Gastroesophageal sphincter (tissue), 4 donors: ENCODE measurements at regions not wholly inside any gene's neighbourhood (a gene's known extent, or its start where the extent isn't known, plus 50 kb on each side); places are given as distances from the start of the nearest gene placed in this dataset.
"Not testable (repeated sequence)": the region's sequence is repeated elsewhere in the genome, so short reads cannot be mapped to it uniquely, and the experiment has no call there.

Source experiments
- ATAC-seq: fragments of 150-250 bp; one replicate; pipeline ENCODE4 v1.9.1; 2016; ENCODE audit warnings: mild to moderate bottlenecking, moderate library complexity
- H3K27ac ChIP-seq, 4 donors: fragments of 200-600 bp; sonication (generic) in 3 of 4; 1 replicate in 3 of 4; 2 replicates in 1 of 4; pipeline ENCODE4 v1.5.1; 2016 to 2019
- H3K27me3 ChIP-seq: fragments of 200-600 bp; sonication (generic); one replicate; pipeline ENCODE4 v1.5.1; 2019
- H3K36me3 ChIP-seq, 2 donors: fragments of 200-600 bp; sonication (generic); one replicate each; pipeline ENCODE4 v1.5.1; 2019; ENCODE audit warnings: control low read depth in 1 of 2
- H3K4me1 ChIP-seq, 3 donors: fragments of 200-600 bp; sonication (generic); 1 replicate in 2 of 3; 2 replicates in 1 of 3; pipeline ENCODE4 v1.5.1; 2016 to 2019; ENCODE audit warnings: control low read depth in 2 of 3
- H3K4me3 ChIP-seq, 2 donors: fragments of 200-600 bp; sonication (generic); one replicate each; pipeline ENCODE4 v1.5.1; 2019; ENCODE audit warnings: mild to moderate bottlenecking in 1 of 2, moderate library complexity in 1 of 2
- H3K9me3 ChIP-seq, 3 donors: fragments of 200-600 bp; sonication (generic); one replicate each; pipeline ENCODE4 v1.5.1; 2017 to 2019; ENCODE audit warnings: control low read depth in 2 of 3
- EP300 ChIP-seq: sonication (generic); formaldehyde crosslinking; IDR thresholded peaks from one replicate; pipeline ENCODE4 v1.6.1; 2017; ENCODE audit warnings: antibody characterized with exemption, mild to moderate bottlenecking
- POLR2A ChIP-seq, 2 donors: fragments of 450-650 bp; IDR thresholded peaks; one replicate each; pipeline ENCODE4 v1.6.1; 2017; ENCODE audit warnings: antibody characterized with exemption in 2 of 2, mild to moderate bottlenecking in 2 of 2, moderate library complexity in 1 of 2
- POLR2AphosphoS5 ChIP-seq: sonication (generic); formaldehyde crosslinking; IDR thresholded peaks from one replicate; pipeline ENCODE4 v1.6.1; 2017; ENCODE audit warnings: antibody characterized with exemption
- whole genome bisulfite sequencing, 2 donors: methylation state at CpG; one replicate each; pipeline ENCODE4 v1.1.5; 2018; ENCODE audit warnings: low coverage in 1 of 2; 5-methylcytosine and 5-hydroxymethylcytosine counted together
- TF ChIP-seq, protein P1 (sequence below), 4 experiments: fragments of 200-600 bp in 2 of 4; fragments of 450-650 bp in 2 of 4; sonication (generic) in 1 of 4; IDR thresholded peaks; one replicate each; pipeline ENCODE4 v1.5.1; 2017 to 2019; ENCODE audit warnings: antibody characterized with exemption in 4 of 4, mild to moderate bottlenecking in 2 of 4, moderate library complexity in 2 of 4

DNA sequence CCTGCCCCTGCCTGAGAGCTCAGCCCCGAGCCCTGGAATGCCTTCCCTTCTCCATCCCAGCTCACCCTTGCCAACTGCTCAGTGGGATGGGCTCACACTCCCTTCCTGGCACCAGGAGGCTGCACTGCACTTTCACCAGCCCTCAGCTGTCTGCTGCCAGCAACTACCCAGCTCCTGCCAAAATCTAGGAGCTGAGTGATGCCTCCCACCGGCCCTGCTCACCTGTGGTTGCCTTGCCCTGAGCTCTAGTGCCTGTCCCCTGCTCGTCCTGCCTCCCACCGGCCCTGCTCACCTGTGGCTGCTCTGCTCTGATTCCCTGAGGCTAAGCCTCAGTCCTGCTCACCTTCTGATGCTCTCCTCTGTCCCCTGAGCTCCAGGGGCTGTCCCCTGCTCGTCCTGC, 119.8 kb downstream of the TMEM121 start:
- Histone ChIP-seq H3K36me3 (no peaks in the 10 kb centered on the region), H3K27ac (no peak overlapping the region), H3K9me3 (no peaks in the 10 kb centered on the region), H3K4me3 (no peak overlapping the region), H3K27me3 (peaks cover 4% of the 10 kb centered on the region), H3K4me1 (peaks cover 0 to 17% (median 0%) of the 10 kb centered on the region in 3 donors)
- no peak for ATAC-seq
- 0% methylated on average over 1 of the region's 5 CpGs for WGBS, 2 donors
- TF ChIP-seq, protein P1, sequence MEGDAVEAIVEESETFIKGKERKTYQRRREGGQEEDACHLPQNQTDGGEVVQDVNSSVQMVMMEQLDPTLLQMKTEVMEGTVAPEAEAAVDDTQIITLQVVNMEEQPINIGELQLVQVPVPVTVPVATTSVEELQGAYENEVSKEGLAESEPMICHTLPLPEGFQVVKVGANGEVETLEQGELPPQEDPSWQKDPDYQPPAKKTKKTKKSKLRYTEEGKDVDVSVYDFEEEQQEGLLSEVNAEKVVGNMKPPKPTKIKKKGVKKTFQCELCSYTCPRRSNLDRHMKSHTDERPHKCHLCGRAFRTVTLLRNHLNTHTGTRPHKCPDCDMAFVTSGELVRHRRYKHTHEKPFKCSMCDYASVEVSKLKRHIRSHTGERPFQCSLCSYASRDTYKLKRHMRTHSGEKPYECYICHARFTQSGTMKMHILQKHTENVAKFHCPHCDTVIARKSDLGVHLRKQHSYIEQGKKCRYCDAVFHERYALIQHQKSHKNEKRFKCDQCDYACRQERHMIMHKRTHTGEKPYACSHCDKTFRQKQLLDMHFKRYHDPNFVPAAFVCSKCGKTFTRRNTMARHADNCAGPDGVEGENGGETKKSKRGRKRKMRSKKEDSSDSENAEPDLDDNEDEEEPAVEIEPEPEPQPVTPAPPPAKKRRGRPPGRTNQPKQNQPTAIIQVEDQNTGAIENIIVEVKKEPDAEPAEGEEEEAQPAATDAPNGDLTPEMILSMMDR (IDR thresholded peaks at IDR 0.05), result no peak
- TF ChIP-seq POLR2A (IDR thresholded peaks at IDR 0.05) (no peak), EP300 (no peak), POLR2AphosphoS5 (no peak)

DNA sequence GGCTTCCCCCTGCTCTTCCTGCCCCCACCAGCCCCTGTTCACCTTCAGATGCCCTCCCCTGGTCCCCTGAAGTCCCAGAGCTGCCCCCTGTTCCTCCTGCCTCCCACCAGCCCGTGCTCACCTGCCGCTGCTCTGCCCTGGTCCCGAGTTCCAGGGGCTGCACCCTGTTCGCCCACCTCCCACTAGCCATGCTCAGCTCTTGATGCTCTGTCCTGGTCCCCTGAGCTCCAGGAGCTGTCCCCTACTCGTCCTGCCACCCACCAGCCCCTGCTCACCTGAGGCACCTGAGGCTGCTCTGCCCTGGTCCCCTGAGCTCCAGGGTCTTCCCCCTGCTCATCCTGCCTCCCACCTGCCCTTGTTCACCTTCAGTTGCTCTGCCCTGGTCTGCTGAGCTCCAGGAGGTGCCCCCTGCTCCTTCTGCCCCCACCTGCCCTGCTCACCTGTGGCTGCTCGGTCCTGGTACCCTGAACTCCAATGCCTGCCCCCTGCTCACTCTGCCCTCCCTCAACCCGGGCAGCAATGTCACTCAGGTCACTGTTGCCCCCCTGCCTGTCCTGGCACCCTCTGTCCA, 120.4 kb downstream of the TMEM121 start:
- not testable (repeated sequence) for H3K9me3 ChIP-seq, H3K27me3 ChIP-seq, H3K4me3 ChIP-seq, H3K27ac ChIP-seq, H3K36me3 ChIP-seq, ATAC-seq
- 50 to 73% methylated on average over 2 to 7 of the region's 7 CpGs for WGBS, 2 donors
- peaks cover 0 to 13% (median 0%) of the 10 kb centered on the region in 3 donors for H3K4me1 ChIP-seq

DNA sequence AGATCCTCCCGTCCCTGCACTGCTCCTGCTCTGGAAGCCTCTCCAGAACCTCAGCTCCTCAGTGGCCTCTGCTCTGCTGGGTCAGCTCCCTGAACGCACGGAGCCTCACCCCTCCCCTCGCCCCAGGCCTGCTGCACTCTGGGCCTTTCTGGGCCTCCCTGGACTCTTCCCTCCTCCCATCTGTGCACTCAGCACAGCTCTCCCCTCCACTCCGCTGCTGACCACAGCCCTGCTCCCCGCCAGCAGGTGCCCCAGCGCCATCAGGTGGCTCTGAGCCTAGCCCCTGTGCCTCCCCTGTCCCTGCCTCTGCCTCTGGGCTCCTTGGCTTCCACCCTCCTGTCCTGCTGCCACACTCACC, 121.0 kb downstream of the TMEM121 start:
- not testable (repeated sequence) for H3K27ac ChIP-seq, H3K4me3 ChIP-seq, ATAC-seq, H3K36me3 ChIP-seq, H3K27me3 ChIP-seq, H3K9me3 ChIP-seq
- WGBS, 2 donors, result 66 to 71% methylated on average over 5 to 6 of the region's 7 CpGs
- peaks cover 0 to 13% (median 0%) of the 10 kb centered on the region in 3 donors for H3K4me1 ChIP-seq

GRCh38 chr14:105647784-105648608, 121.6 kb downstream of the TMEM121 start:
- no peak for ATAC-seq
- H3K27me3 ChIP-seq, result peaks cover 4% of the 10 kb centered on the region
- WGBS, 2 donors, result 83 to 89% methylated on average over 8 to 11 of the region's 30 CpGs

GRCh38 chr14:105648609-105649535, 122.5 kb downstream of the TMEM121 start:
- not testable (repeated sequence) for H3K36me3 ChIP-seq, H3K27ac ChIP-seq, H3K4me3 ChIP-seq, H3K9me3 ChIP-seq, H3K27me3 ChIP-seq, ATAC-seq
- peaks cover 0 to 13% (median 0%) of the 10 kb centered on the region in 3 donors for H3K4me1 ChIP-seq
- WGBS, 2 donors, result 56 to 81% methylated on average over 2 to 3 of the region's 13 CpGs

More at GRCh38 chr14:105647784-105648608, 121.6 kb downstream of the TMEM121 start:
- Histone ChIP-seq H3K36me3 (no peaks in the 10 kb centered on the region), H3K4me3 (no peak overlapping the region), H3K27ac (no peak overlapping the region), H3K9me3 (no peaks in the 10 kb centered on the region), H3K4me1 (peaks cover 0 to 13% (median 0%) of the 10 kb centered on the region in 3 donors)
- no peak for TF ChIP-seq EP300
- no peak for TF ChIP-seq POLR2A (IDR thresholded peaks at IDR 0.05)
- TF ChIP-seq, protein P1 (IDR thresholded peaks at IDR 0.05), result no peak
- TF ChIP-seq POLR2AphosphoS5, result no peak

- not testable (repeated sequence) for H3K4me3 ChIP-seq, H3K36me3 ChIP-seq, H3K27me3 ChIP-seq, ATAC-seq, H3K9me3 ChIP-seq, H3K27ac ChIP-seq
- H3K4me1 ChIP-seq, result peaks cover 0 to 13% (median 0%) of the 10 kb centered on the region in 3 donors
- no CpG with 5 or more reads among the region's 8 CpGs for WGBS, 2 donors
Measured at GRCh38 chr14:105652317-105652716, 125.9 kb downstream of the TMEM121 start.

- not testable (repeated sequence) for H3K36me3 ChIP-seq, H3K4me1 ChIP-seq, H3K4me3 ChIP-seq, H3K27ac ChIP-seq, H3K27me3 ChIP-seq, ATAC-seq
- H3K9me3 ChIP-seq, result peaks cover 0 to 25% (median 0%) of the 10 kb centered on the region in 3 donors
- no CpG with 5 or more reads among the region's 9 CpGs for WGBS, 2 donors
Measured at GRCh38 chr14:105653921-105654320, 127.5 kb downstream of the TMEM121 start.

GRCh38 chr14:105659255-105659654, 132.9 kb downstream of the TMEM121 start:
- H3K9me3 ChIP-seq, result peaks cover 0 to 33% (median 0%) of the 10 kb centered on the region in 3 donors
- H3K4me3 ChIP-seq, H3K36me3 ChIP-seq, H3K4me1 ChIP-seq, ATAC-seq, H3K27ac ChIP-seq, H3K27me3 ChIP-seq: not testable (repeated sequence)
- WGBS, 2 donors, result 88 to 100% methylated on average over 1 of the region's 2 CpGs
